ENCODE measurements at regions not wholly inside any gene's neighbourhood (a gene's known extent, or its start where the extent isn't known, plus 50 kb on each side); places are given as distances from the start of the nearest gene placed in this dataset.
"Not testable (repeated sequence)": the region's sequence is repeated elsewhere in the genome, so short reads cannot be mapped to it uniquely, and the experiment has no call there.

DNA sequence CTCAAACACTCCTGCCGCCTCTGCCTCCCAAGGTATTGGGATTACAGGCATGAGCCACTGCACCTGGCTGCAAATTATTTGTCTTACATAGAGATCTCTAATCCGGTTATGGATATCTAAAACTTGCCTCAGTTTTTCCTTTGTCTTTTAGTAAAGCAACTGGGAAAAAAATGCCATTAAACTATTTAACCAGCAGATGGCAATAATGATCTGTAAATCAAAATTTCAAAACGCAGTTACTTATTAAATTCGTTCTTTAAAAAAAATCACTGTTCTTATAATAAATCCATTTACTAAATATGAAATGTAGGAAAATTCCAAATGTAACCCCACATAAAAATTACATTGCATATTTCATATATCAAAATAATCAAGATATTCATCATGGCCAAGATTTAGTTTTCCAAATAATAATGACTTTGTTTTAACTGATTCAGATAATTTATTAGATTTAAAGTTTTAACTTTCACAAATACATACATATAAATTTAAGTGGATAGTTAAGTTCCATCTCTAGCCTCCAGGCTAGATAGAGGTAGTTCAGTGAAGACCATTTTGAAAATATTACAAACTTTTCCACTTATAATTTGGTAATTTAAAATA, 125.8 kb downstream of the KBTBD2 start:
- TF ChIP-seq POLR2A, POLR2AphosphoS5 (IDR thresholded peaks at IDR 0.05; ENCODE audit: low read depth, low read length): not testable (repeated sequence)
